Chondrocyte (in vitro differentiated cells): ENCODE measurements at regions not wholly inside any gene's neighbourhood (a gene's known extent, or its start where the extent isn't known, plus 50 kb on each side); places are given as distances from the start of the nearest gene placed in this dataset.

Experiments
- DNase-seq: peaks from one replicate; pipeline ENCODE4 v3.0.0; 2021; ENCODE audit warnings: mixed read lengths, low spot score
- H3K27ac Mint-ChIP-seq: one replicate; pipeline ENCODE4 v1.8.0; 2021; ENCODE audit warnings: mild to moderate bottlenecking, moderate library complexity, mixed read lengths; ENCODE audit not compliant: unreplicated experiment
- H3K27me3 Mint-ChIP-seq: 2 replicates; pipeline ENCODE4 v1.8.0; 2021; ENCODE audit warnings: low read depth, mixed read lengths
- H3K36me3 Mint-ChIP-seq: 2 replicates; pipeline ENCODE4 v1.8.0; 2021; ENCODE audit warnings: low read depth, mixed read lengths
- H3K4me1 Mint-ChIP-seq: 2 replicates; pipeline ENCODE4 v1.8.0; 2021; ENCODE audit warnings: low read depth, mild to moderate bottlenecking, mixed read lengths
- H3K4me3 Mint-ChIP-seq: one replicate; pipeline ENCODE4 v1.8.0; 2021; ENCODE audit warnings: mild to moderate bottlenecking, moderate library complexity, mixed read lengths; ENCODE audit not compliant: unreplicated experiment
- H3K9me3 Mint-ChIP-seq: 2 replicates; pipeline ENCODE4 v1.8.0; 2021; ENCODE audit warnings: low read depth, mixed read lengths
- CTCF ChIP-seq: fragments of 200-600 bp; sonication (generic); IDR thresholded peaks from 2 replicates; pipeline ENCODE4 v1.5.0; 2021; ENCODE audit warnings: antibody characterized with exemption, mild to moderate bottlenecking, moderate library complexity

- no peak for TF ChIP-seq CTCF
- no peaks in the 10 kb centered on the region for H3K9me3 Mint-ChIP-seq
- no peak for DNase-seq
- no peak overlapping the region for H3K27ac Mint-ChIP-seq
- no peak overlapping the region for H3K4me3 Mint-ChIP-seq
- H3K36me3 Mint-ChIP-seq = no peaks in the 10 kb centered on the region
- H3K4me1 Mint-ChIP-seq = peaks cover 16% of the 10 kb centered on the region
- H3K27me3 Mint-ChIP-seq = no peaks in the 10 kb centered on the region
Measured at GRCh38 chr11:97966901-97967300, 1053.8 kb upstream of the CNTN5 start.

GRCh38 chr11:97968071-97968470 is 1052.7 kb upstream of the CNTN5 start:
- no peak overlapping the region for H3K4me3 Mint-ChIP-seq
- H3K27ac Mint-ChIP-seq = no peak overlapping the region

GRCh38 chr11:97972731-97973130 is 1048.0 kb upstream of the CNTN5 start:
- H3K27ac Mint-ChIP-seq = no peak overlapping the region
- no peaks in the 10 kb centered on the region for H3K27me3 Mint-ChIP-seq
- no peak for DNase-seq
- H3K36me3 Mint-ChIP-seq = no peaks in the 10 kb centered on the region
- no peak for TF ChIP-seq CTCF
- H3K4me1 Mint-ChIP-seq = peaks cover 3% of the 10 kb centered on the region
- H3K4me3 Mint-ChIP-seq = no peak overlapping the region
- H3K9me3 Mint-ChIP-seq = no peaks in the 10 kb centered on the region

More at GRCh38 chr11:97968071-97968470, 1052.7 kb upstream of the CNTN5 start:
- no peak for TF ChIP-seq CTCF
- H3K27me3 Mint-ChIP-seq = no peaks in the 10 kb centered on the region
- H3K9me3 Mint-ChIP-seq = no peaks in the 10 kb centered on the region
- H3K36me3 Mint-ChIP-seq = no peaks in the 10 kb centered on the region
- H3K4me1 Mint-ChIP-seq = peaks cover 16% of the 10 kb centered on the region
- DNase-seq = no peak

- Mint-ChIP-seq H3K27ac (no peak overlapping the region), H3K4me3 (no peak overlapping the region), H3K27me3 (no peaks in the 10 kb centered on the region), H3K4me1 (peaks cover 3% of the 10 kb centered on the region), H3K9me3 (no peaks in the 10 kb centered on the region), H3K36me3 (no peaks in the 10 kb centered on the region)
- TF ChIP-seq CTCF = no peak
- no peak for DNase-seq
Measured at GRCh38 chr11:97973352-97973857, 1047.3 kb upstream of the CNTN5 start.

GRCh38 chr11:97974798-97975498 is 1045.8 kb upstream of the CNTN5 start:
- DNase-seq = no peak
- no peaks in the 10 kb centered on the region for H3K27me3 Mint-ChIP-seq
- no peak for TF ChIP-seq CTCF
- H3K4me3 Mint-ChIP-seq = no peak overlapping the region
- no peaks in the 10 kb centered on the region for H3K36me3 Mint-ChIP-seq
- no peaks in the 10 kb centered on the region for H3K9me3 Mint-ChIP-seq
- H3K27ac Mint-ChIP-seq = no peak overlapping the region
- peaks cover 3% of the 10 kb centered on the region for H3K4me1 Mint-ChIP-seq
